SK-N-SH treated with all-trans-retinoic acid at 6 μM for 48 hours (cell line): ENCODE measurements at regions not wholly inside any gene's neighbourhood (a gene's known extent, or its start where the extent isn't known, plus 50 kb on each side); places are given as distances from the start of the nearest gene placed in this dataset.

ENCODE experiments used
- ATAC-seq: fragments of 200-7000 bp; cut with Tn5 transposase; 3 replicates; pipeline ENCODE4 v1.9.1; 2020; ENCODE audit warnings: mild to moderate bottlenecking, moderate library complexity
- ARNTL ChIP-seq: fragments of 450-650 bp; formaldehyde crosslinking; IDR thresholded peaks from 2 replicates; pipeline ENCODE4 v1.5.0; 2020; ENCODE audit warnings: low read depth, mild to moderate bottlenecking, moderate library complexity, borderline replicate concordance
- BACH2 ChIP-seq: fragments of 250-450 bp; sonication (Bioruptor Pico); IDR thresholded peaks from 2 replicates; pipeline ENCODE4 v1.9.0; 2021; ENCODE audit warnings: mild to moderate bottlenecking, borderline replicate concordance
- CREB5 ChIP-seq: fragments of 250-450 bp; sonication (Bioruptor Pico); IDR thresholded peaks from 2 replicates; pipeline ENCODE4 v1.5.1; 2020; ENCODE audit warnings: low read depth, mild to moderate bottlenecking, moderate library complexity
- CSDC2 ChIP-seq: fragments of 250-450 bp; sonication (Bioruptor Pico); IDR thresholded peaks from 2 replicates; pipeline ENCODE4 v1.5.0; 2020; ENCODE audit warnings: mild to moderate bottlenecking, moderate library complexity
- CSRNP3 ChIP-seq: fragments of 250-450 bp; sonication (Bioruptor Pico); IDR thresholded peaks from 2 replicates; pipeline ENCODE4 v1.5.1; 2021; ENCODE audit warnings: mild to moderate bottlenecking, moderate library complexity
- ISL1 ChIP-seq: fragments of 250-450 bp; sonication (Bioruptor Pico); IDR thresholded peaks from 2 replicates; pipeline ENCODE4 v2.1.2; 2022; ENCODE audit warnings: mild to moderate bottlenecking, moderate library complexity
- OSR1 ChIP-seq: fragments of 250-450 bp; sonication (Bioruptor Pico); IDR thresholded peaks from 2 replicates; pipeline ENCODE4 v1.8.0; 2022; ENCODE audit warnings: moderate library complexity, mild to moderate bottlenecking, inconsistent platforms
- PATZ1 ChIP-seq: fragments of 250-450 bp; sonication (Bioruptor Pico); IDR thresholded peaks from 2 replicates; pipeline ENCODE4 v1.8.0; 2020; ENCODE audit warnings: mild to moderate bottlenecking, moderate library complexity, borderline replicate concordance
- POU6F1 ChIP-seq: fragments of 250-450 bp; sonication (Bioruptor Pico); IDR thresholded peaks from 2 replicates; pipeline ENCODE4 v1.8.0; 2021; ENCODE audit warnings: low read depth, mild to moderate bottlenecking, moderate library complexity, borderline replicate concordance
- PPARA ChIP-seq: fragments of 250-450 bp; sonication (Bioruptor Pico); IDR thresholded peaks from 2 replicates; pipeline ENCODE4 v1.5.0; 2020; ENCODE audit warnings: mild to moderate bottlenecking, borderline replicate concordance
- SNAI2 ChIP-seq: fragments of 250-450 bp; sonication (Bioruptor Pico); IDR thresholded peaks from 2 replicates; pipeline ENCODE4 v1.5.0; 2020; ENCODE audit warnings: mild to moderate bottlenecking, moderate library complexity
- TOX ChIP-seq: fragments of 250-450 bp; sonication (Bioruptor Pico); IDR thresholded peaks from 2 replicates; pipeline ENCODE4 v1.8.0; 2021; ENCODE audit warnings: mild to moderate bottlenecking, moderate library complexity, borderline replicate concordance
- TSHZ2 ChIP-seq: fragments of 250-450 bp; sonication (Bioruptor Pico); IDR thresholded peaks from 2 replicates; pipeline ENCODE4 v1.5.0; 2020; ENCODE audit warnings: mild to moderate bottlenecking, moderate library complexity
- ZC3H10 ChIP-seq: fragments of 250-450 bp; sonication (Bioruptor Pico); IDR thresholded peaks from 2 replicates; pipeline ENCODE4 v1.5.1; 2021; ENCODE audit warnings: mild to moderate bottlenecking, moderate library complexity
- ZFP30 ChIP-seq: fragments of 450-650 bp; formaldehyde crosslinking; IDR thresholded peaks from 2 replicates; pipeline ENCODE4 v1.5.0; 2022; ENCODE audit warnings: mild to moderate bottlenecking, moderate library complexity
- ZNF565 ChIP-seq: fragments of 450-650 bp; formaldehyde crosslinking; conservative IDR thresholded peaks from 2 replicates; pipeline ENCODE4 v1.5.0; 2020; ENCODE audit warnings: low read depth, mild to moderate bottlenecking, moderate library complexity
- ZNF70 ChIP-seq: fragments of 450-650 bp; formaldehyde crosslinking; IDR thresholded peaks from 2 replicates; pipeline ENCODE4 v1.5.0; 2020; ENCODE audit warnings: mild to moderate bottlenecking, moderate library complexity
- ZNF8 ChIP-seq: fragments of 450-650 bp; formaldehyde crosslinking; IDR thresholded peaks from 2 replicates; pipeline ENCODE4 v1.5.0; 2020; ENCODE audit warnings: mild to moderate bottlenecking, moderate library complexity

- TF ChIP-seq PPARA (CRISPR knock-in tag) (no peak), SNAI2 (CRISPR knock-in tag) (no peak), ZNF565 (CRISPR knock-in tag) (no peak)
- TF ChIP-seq, all 23 proteins: peak for 0
- ATAC-seq = no peak
Observed at GRCh38 chr6:118715376-118715775, 64.0 kb upstream of the CEP85L start.

GRCh38 chr6:118714756-118715155 is 63.4 kb upstream of the CEP85L start:
- TF ChIP-seq ISL1 (CRISPR knock-in tag) (no peak), SNAI2 (CRISPR knock-in tag) (no peak), TOX (CRISPR knock-in tag) (no peak), CREB5 (CRISPR knock-in tag) (no peak), OSR1 (no peak), ARNTL (CRISPR knock-in tag) (no peak), ZNF70 (CRISPR knock-in tag) (no peak), POU6F1 (CRISPR knock-in tag) (no peak), PPARA (CRISPR knock-in tag) (no peak), BACH2 (CRISPR knock-in tag) (no peak), TSHZ2 (CRISPR knock-in tag) (no peak), PATZ1 (CRISPR knock-in tag) (no peak), ZFP30 (CRISPR knock-in tag) (no peak), CSRNP3 (no peak), ZNF8 (CRISPR knock-in tag) (no peak)
- TF ChIP-seq, all 23 proteins: peak for 0

GRCh38 chr6:118712969-118713368 is 61.6 kb upstream of the CEP85L start:
- ATAC-seq = no peak
- TF ChIP-seq ZC3H10 (CRISPR knock-in tag) = no peak
- TF ChIP-seq ZFP30 (CRISPR knock-in tag) = no peak
- TF ChIP-seq ZNF8 (CRISPR knock-in tag) = no peak
- no peak for TF ChIP-seq SNAI2 (CRISPR knock-in tag)
- no peak for TF ChIP-seq ARNTL (CRISPR knock-in tag)
- no peak for TF ChIP-seq CSRNP3
- TF ChIP-seq ZNF565 (CRISPR knock-in tag) = no peak
- no peak for TF ChIP-seq TOX (CRISPR knock-in tag)
- TF ChIP-seq OSR1 = no peak
- no peak for TF ChIP-seq CSDC2 (CRISPR knock-in tag)
- TF ChIP-seq BACH2 (CRISPR knock-in tag) = no peak
- TF ChIP-seq CREB5 (CRISPR knock-in tag) = no peak
- TF ChIP-seq POU6F1 (CRISPR knock-in tag) = no peak
- no peak for TF ChIP-seq TSHZ2 (CRISPR knock-in tag)

More at GRCh38 chr6:118714756-118715155, 63.4 kb upstream of the CEP85L start:
- ATAC-seq = no peak
